ENCODE measurements at regions not wholly inside any gene's neighbourhood (a gene's known extent, or its start where the extent isn't known, plus 50 kb on each side); places are given as distances from the start of the nearest gene placed in this dataset.

- TF ChIP-seq ZNF266 (tag by site-specific recombination; IDR thresholded peaks at IDR 0.05; ENCODE audit: low read depth): no peak
- no peak for TF ChIP-seq ZNF76 (tag by site-specific recombination; IDR thresholded peaks at IDR 0.05; ENCODE audit: borderline replicate concordance, low read depth)
- TF ChIP-seq, protein P1, sequence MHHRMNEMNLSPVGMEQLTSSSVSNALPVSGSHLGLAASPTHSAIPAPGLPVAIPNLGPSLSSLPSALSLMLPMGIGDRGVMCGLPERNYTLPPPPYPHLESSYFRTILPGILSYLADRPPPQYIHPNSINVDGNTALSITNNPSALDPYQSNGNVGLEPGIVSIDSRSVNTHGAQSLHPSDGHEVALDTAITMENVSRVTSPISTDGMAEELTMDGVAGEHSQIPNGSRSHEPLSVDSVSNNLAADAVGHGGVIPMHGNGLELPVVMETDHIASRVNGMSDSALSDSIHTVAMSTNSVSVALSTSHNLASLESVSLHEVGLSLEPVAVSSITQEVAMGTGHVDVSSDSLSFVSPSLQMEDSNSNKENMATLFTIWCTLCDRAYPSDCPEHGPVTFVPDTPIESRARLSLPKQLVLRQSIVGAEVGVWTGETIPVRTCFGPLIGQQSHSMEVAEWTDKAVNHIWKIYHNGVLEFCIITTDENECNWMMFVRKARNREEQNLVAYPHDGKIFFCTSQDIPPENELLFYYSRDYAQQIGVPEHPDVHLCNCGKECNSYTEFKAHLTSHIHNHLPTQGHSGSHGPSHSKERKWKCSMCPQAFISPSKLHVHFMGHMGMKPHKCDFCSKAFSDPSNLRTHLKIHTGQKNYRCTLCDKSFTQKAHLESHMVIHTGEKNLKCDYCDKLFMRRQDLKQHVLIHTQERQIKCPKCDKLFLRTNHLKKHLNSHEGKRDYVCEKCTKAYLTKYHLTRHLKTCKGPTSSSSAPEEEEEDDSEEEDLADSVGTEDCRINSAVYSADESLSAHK (tag by site-specific recombination; IDR thresholded peaks at IDR 0.05): no peak
- TF ChIP-seq ZNF24 (tag by site-specific recombination; IDR thresholded peaks at IDR 0.05): no peak
- no peak for TF ChIP-seq YY1 (tag by site-specific recombination; IDR thresholded peaks at IDR 0.05)
- TF ChIP-seq ZNF138 (tag by site-specific recombination; IDR thresholded peaks at IDR 0.05; ENCODE audit: borderline replicate concordance): no peak
- TF ChIP-seq ZNF768 (tag by site-specific recombination; IDR thresholded peaks at IDR 0.05): no peak
- TF ChIP-seq, protein P2, sequence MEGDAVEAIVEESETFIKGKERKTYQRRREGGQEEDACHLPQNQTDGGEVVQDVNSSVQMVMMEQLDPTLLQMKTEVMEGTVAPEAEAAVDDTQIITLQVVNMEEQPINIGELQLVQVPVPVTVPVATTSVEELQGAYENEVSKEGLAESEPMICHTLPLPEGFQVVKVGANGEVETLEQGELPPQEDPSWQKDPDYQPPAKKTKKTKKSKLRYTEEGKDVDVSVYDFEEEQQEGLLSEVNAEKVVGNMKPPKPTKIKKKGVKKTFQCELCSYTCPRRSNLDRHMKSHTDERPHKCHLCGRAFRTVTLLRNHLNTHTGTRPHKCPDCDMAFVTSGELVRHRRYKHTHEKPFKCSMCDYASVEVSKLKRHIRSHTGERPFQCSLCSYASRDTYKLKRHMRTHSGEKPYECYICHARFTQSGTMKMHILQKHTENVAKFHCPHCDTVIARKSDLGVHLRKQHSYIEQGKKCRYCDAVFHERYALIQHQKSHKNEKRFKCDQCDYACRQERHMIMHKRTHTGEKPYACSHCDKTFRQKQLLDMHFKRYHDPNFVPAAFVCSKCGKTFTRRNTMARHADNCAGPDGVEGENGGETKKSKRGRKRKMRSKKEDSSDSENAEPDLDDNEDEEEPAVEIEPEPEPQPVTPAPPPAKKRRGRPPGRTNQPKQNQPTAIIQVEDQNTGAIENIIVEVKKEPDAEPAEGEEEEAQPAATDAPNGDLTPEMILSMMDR (tag by site-specific recombination; IDR thresholded peaks at IDR 0.05): no peak
- TF ChIP-seq SP2 (tag by site-specific recombination; IDR thresholded peaks at IDR 0.05): no peak
- TF ChIP-seq ZNF707 (tag by site-specific recombination; IDR thresholded peaks at IDR 0.05): no peak
- no peak for TF ChIP-seq KLF10 (tag by site-specific recombination; IDR thresholded peaks at IDR 0.05)
- TF ChIP-seq ZNF670 (tag by site-specific recombination; IDR thresholded peaks at IDR 0.05; ENCODE audit: low read depth): no peak
- TF ChIP-seq ZNF580 (tag by site-specific recombination; IDR thresholded peaks at IDR 0.05): no peak
Measured at GRCh38 chr2:122148128-122148767, 392.8 kb downstream of the TSN start.
